A204.1 (cell line): ENCODE measurements at regions not wholly inside any gene's neighbourhood (a gene's known extent, or its start where the extent isn't known, plus 50 kb on each side); places are given as distances from the start of the nearest gene placed in this dataset.
"Not testable (repeated sequence)": the region's sequence is repeated elsewhere in the genome, so short reads cannot be mapped to it uniquely, and the experiment has no call there.

Experiments
- FAIRE-seq: peaks from 2 replicates; lab custom pipeline; 2012; peaks lifted over from hg19 to GRCh38; lab: Jason Lieb, UNC

GRCh38 chr12:47610686-47611252, 95.1 kb downstream of the RPAP3 start:
- no peak for FAIRE-seq

- FAIRE-seq, result no peak
These were observed 96.0 kb downstream of the RPAP3 start for GRCh38 chr12:47609806-47610205.

- not testable (repeated sequence) for FAIRE-seq
These were observed 97.2 kb downstream of the RPAP3 start for GRCh38 chr12:47608671-47609070.

GRCh38 chr12:47604221-47604873, 101.5 kb downstream of the RPAP3 start:
- no peak for FAIRE-seq

- no peak for FAIRE-seq
These were observed 102.8 kb downstream of the RPAP3 start for GRCh38 chr12:47602949-47603558.

GRCh38 chr12:47602325-47602724, 103.5 kb downstream of the RPAP3 start:
- FAIRE-seq, result no peak

- no peak for FAIRE-seq
These were observed 104.8 kb downstream of the RPAP3 start for GRCh38 chr12:47601071-47601470.

- FAIRE-seq, result no peak
These were observed 114.0 kb downstream of the RPAP3 start for GRCh38 chr12:47591795-47592194.

GRCh38 chr12:47591361-47591791, 114.5 kb downstream of the RPAP3 start:
- no peak for FAIRE-seq

GRCh38 chr12:47590771-47591360, 115.0 kb downstream of the RPAP3 start:
- no peak for FAIRE-seq

GRCh38 chr12:47586952-47587669, 118.7 kb downstream of the RPAP3 start:
- FAIRE-seq, result no peak

GRCh38 chr12:47585507-47585906, 120.3 kb downstream of the RPAP3 start:
- no peak for FAIRE-seq

GRCh38 chr12:47578836-47579235, 127.0 kb downstream of the RPAP3 start:
- FAIRE-seq, result no peak

- FAIRE-seq, result no peak
These were observed 128.4 kb downstream of the RPAP3 start for GRCh38 chr12:47577206-47577989.

- no peak for FAIRE-seq
These were observed 129.4 kb downstream of the RPAP3 start for GRCh38 chr12:47576289-47576945.

GRCh38 chr12:47574252-47575021, 131.4 kb downstream of the RPAP3 start:
- no peak for FAIRE-seq

GRCh38 chr12:47573146-47573659, 132.6 kb downstream of the RPAP3 start:
- no peak for FAIRE-seq

- FAIRE-seq, result no peak
These were observed 135.7 kb downstream of the RPAP3 start for GRCh38 chr12:47570151-47570550.

GRCh38 chr12:47562201-47562600, 143.6 kb downstream of the RPAP3 start:
- no peak for FAIRE-seq

GRCh38 chr12:47561746-47562145, 144.1 kb downstream of the RPAP3 start:
- no peak for FAIRE-seq
